ENCODE measurements at regions not wholly inside any gene's neighbourhood (a gene's known extent, or its start where the extent isn't known, plus 50 kb on each side); places are given as distances from the start of the nearest gene placed in this dataset.

- no peak overlapping the region for H3K27ac ChIP-seq
- TF ChIP-seq CTCF (IDR thresholded peaks at IDR 0.05), result no peak
- H3K36me3 ChIP-seq, result no peaks in the 10 kb centered on the region
- H3K4me3 ChIP-seq, result no peak overlapping the region
- H3K4me1 ChIP-seq, result no peaks in the 10 kb centered on the region
- DNase-seq, result no peak
- ATAC-seq, result no peak
- H3K9me3 ChIP-seq, result no peaks in the 10 kb centered on the region
- intact Hi-C loops (cut with DNase I), result no loop called here
- peaks cover 0 to 19% of the 10 kb centered on the region in 2 donors for H3K27me3 ChIP-seq
Observed at GRCh38 chr12:3398196-3398789, 92.7 kb upstream of the PRMT8 start.

GRCh38 chr12:3405821-3406220 is 85.2 kb upstream of the PRMT8 start:
- ATAC-seq, result no peak
- peaks cover 0 to 43% of the 10 kb centered on the region in 2 donors for H3K9me3 ChIP-seq
- no peak for TF ChIP-seq CTCF (IDR thresholded peaks at IDR 0.05)
- no peak for DNase-seq
- intact Hi-C loops (cut with DNase I), result no loop called here
- no peak overlapping the region for H3K27ac ChIP-seq
- H3K4me1 ChIP-seq, result no peaks in the 10 kb centered on the region
- no peak overlapping the region for H3K4me3 ChIP-seq
- no peaks in the 10 kb centered on the region for H3K36me3 ChIP-seq
- H3K27me3 ChIP-seq, result no peaks in the 10 kb centered on the region

GRCh38 chr12:3407723-3408122 is 83.3 kb upstream of the PRMT8 start:
- Histone ChIP-seq H3K36me3 (no peaks in the 10 kb centered on the region), H3K27ac (no peak overlapping the region), H3K4me3 (no peak overlapping the region), H3K9me3 (peaks cover 0 to 43% of the 10 kb centered on the region in 2 donors), H3K27me3 (no peaks in the 10 kb centered on the region), H3K4me1 (no peaks in the 10 kb centered on the region)
- intact Hi-C loops (cut with DNase I), result no loop called here
- DNase-seq, result no peak
- no peak for TF ChIP-seq CTCF (IDR thresholded peaks at IDR 0.05)
- ATAC-seq, result no peak

GRCh38 chr12:3409662-3410061 is 81.3 kb upstream of the PRMT8 start:
- H3K4me1 ChIP-seq, result no peaks in the 10 kb centered on the region
- no peak overlapping the region for H3K27ac ChIP-seq
- H3K4me3 ChIP-seq, result no peak overlapping the region
- H3K27me3 ChIP-seq, result no peaks in the 10 kb centered on the region
- ATAC-seq (no peak), DNase-seq (no peak)
- TF ChIP-seq CTCF (IDR thresholded peaks at IDR 0.05), result no peak
- intact Hi-C loops (cut with DNase I), result no loop called here
- H3K36me3 ChIP-seq, result no peaks in the 10 kb centered on the region
- H3K9me3 ChIP-seq, result peaks cover 0 to 43% of the 10 kb centered on the region in 2 donors

GRCh38 chr12:3416159-3416558 is 74.8 kb upstream of the PRMT8 start:
- H3K27me3 ChIP-seq, result peaks cover 0 to 10% of the 10 kb centered on the region in 2 donors
- no peak for ATAC-seq
- no peak for DNase-seq
- H3K4me3 ChIP-seq, result no peak overlapping the region
- no peaks in the 10 kb centered on the region for H3K4me1 ChIP-seq
- no peak for TF ChIP-seq CTCF (IDR thresholded peaks at IDR 0.05)
- no peak overlapping the region for H3K27ac ChIP-seq
- no peaks in the 10 kb centered on the region for H3K36me3 ChIP-seq
- intact Hi-C loops (cut with DNase I), result no loop called here
- H3K9me3 ChIP-seq, result no peaks in the 10 kb centered on the region

Measured in left lung (tissue), 4 donors.